A172 (cell line): ENCODE measurements at regions not wholly inside any gene's neighbourhood (a gene's known extent, or its start where the extent isn't known, plus 50 kb on each side); places are given as distances from the start of the nearest gene placed in this dataset.
A peak's percentile ranks its signal among the peaks of the same experiment; 100 is the strongest.

Experiments used
- DNase-seq: peaks from one replicate; pipeline ENCODE4 v3.0.0-alpha.2; 2015; ENCODE audit warnings: low spot score

DNA sequence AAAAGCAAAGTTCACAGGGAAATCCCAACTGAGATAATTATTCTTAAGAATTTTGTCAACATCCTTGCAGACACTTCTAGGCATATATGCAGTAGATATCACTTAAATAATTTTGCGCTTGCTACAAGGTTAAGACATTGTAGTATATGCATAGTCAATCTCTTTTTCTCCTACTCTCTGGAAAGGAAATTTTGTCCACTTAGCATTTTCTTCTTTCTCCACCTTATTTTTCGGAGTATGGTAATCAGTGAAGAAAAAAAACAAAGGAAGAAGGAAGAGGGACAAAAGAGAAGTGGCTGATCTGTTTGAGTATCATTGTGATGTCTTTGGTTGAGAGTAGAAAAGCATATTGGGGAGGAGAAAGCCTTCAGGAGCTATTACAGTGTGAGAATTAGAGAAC lies 104.6 kb downstream of the LACC1 start:
- DNase-seq: no peak

DNA sequence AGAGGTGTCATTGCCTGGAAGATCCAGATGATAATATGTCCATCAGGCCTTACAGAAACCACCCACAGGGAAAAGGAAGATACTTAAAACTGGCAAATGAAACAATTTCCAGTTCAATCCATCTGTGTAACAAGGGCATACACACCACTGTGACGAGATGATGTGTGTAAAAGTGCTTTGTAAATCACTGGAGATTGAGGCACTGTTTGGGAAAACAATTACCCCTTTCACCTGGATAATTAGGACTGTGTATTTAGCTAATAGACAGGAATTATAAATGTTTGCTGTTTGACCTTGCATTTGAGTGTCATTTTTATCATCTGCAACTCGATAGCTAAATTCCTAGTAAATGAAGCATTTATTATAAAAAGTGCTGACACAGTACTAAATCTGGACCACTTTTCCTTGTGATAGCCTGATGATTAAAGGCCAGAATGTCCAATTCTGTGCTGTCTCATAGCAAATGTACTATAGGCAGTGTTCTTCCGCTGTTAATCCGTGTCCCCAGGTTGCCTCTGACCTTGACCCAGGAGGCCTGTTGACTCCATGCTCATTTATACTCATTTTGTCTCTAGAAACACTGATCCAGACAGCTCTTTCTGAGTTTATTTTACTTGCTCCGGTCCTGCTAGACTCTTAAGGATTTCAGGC lies 105.8 kb downstream of the LACC1 start:
- DNase-seq: no peak

DNA sequence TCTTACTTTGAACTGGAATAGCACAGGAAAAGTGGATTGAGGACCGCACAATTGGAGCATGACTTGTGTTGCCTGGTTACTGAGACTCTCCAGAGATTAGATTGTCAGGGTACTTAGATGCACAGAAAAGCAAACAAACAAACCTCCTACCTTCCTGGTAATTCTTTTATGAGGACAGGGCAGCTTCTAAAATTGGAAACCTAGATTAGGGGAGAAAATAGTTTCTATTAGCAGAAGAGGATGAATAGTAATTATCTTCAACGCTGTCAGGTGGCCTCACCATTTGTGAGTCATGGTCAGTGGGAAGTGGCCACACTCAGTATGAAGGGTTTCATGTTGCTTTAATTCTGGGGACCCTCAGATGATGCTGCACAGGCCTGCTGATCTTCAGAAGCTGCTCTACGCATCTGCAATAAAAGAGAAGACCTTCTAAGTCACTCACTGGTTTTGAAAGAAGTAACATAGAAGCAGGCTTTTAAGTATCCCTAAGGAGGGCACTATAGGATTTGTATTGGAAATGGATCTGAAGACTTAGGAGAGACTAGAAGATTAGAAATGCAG lies 106.8 kb downstream of the LACC1 start:
- DNase-seq: no peak

DNA sequence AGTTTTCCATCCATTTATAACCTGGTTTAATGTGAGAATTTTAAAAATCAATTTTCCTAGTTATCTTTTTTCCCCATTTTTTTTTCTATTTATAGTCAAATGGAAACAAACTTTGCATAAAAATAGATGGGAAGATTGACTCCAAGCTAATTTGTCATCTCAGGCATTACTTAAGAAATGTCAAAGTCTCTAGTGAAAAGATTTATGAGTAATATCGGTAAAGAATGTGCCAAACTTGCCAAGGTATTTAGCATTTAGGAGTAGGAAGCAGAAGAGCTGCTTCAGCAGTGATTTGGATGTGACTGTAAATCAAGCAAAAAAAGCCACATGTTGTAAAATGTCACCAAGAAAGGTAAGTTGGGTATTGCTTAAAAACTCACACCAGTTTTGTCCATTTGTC lies 108.6 kb downstream of the LACC1 start:
- no peak for DNase-seq

DNA sequence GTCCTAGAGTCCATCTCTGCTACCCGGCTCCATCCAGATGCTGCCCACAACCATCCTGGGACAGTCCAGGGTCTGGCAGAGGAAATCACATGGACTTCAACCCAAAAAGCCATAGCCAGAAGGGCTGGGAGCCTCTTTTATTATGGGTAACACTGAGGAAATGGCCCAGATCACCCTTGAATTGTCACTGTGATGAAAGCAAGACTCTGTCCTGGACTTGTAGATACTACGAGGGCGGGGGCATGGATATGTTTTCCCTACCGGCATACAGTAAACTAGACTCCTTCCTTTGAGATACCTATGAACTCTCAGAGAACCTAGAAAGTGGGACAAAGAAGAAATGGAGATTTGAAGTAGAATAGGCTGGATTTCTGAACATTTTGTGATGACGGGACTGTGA lies 110.3 kb downstream of the LACC1 start:
- no peak for DNase-seq

DNA sequence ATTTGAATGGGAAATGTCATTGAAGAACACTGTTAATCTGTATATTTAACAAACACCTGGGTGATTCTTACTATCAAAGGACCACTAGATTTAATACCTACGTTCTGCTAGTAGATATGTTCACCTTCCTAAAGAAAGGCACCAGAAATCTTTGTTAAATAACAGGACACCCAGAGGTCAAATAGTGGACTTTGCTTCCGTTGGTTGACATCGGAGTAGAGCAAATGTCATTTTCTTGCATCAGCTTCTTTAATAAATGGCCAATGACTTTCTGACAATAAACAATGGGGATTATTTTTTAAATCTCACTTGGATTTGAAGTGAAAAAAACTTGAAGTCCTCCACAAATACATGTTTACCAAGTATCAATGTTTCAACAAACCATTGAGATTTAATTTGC lies 111.1 kb downstream of the LACC1 start:
- no peak for DNase-seq

DNA sequence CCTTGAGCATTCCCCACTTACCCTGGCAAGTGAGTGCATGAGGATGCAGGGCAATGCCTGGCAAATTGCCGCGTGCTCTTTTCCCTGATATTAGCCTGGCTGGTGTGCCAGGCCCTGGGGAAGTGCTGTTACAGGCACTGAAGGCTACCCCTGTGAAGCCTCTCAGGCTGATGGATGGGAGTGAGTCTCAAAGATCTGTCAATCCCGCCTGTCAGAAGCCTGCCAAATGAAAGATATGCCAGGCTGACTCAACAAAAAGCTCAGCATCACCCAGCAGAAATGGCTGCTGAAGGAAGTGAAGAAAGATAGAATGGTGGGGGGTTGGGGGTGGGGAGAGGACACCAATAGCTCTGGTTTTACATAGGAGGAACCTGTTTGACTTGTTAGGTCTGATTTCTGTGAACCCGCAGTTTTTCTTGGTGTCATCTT lies 112.1 kb downstream of the LACC1 start:
- DNase-seq: no peak

DNA sequence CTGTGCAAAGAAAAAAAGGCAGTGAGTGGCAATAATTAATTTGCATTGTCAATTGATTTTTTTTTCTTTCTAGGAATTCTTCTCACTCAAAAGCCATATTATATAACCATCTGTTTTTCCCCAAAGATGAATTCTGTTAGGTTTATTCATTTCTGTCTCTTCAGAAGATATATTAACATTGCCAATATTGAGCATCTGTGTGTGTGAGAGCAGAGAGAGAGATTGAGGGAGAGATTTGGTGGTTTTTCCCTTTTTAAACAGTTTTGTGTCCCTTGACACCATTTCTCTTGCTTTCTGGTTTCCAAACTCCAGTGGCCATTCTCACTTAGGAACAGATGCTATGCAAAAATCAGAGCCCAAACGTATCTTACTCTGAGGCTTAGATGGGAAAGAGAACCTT lies 112.5 kb downstream of the LACC1 start:
- DNase-seq: no peak

DNA sequence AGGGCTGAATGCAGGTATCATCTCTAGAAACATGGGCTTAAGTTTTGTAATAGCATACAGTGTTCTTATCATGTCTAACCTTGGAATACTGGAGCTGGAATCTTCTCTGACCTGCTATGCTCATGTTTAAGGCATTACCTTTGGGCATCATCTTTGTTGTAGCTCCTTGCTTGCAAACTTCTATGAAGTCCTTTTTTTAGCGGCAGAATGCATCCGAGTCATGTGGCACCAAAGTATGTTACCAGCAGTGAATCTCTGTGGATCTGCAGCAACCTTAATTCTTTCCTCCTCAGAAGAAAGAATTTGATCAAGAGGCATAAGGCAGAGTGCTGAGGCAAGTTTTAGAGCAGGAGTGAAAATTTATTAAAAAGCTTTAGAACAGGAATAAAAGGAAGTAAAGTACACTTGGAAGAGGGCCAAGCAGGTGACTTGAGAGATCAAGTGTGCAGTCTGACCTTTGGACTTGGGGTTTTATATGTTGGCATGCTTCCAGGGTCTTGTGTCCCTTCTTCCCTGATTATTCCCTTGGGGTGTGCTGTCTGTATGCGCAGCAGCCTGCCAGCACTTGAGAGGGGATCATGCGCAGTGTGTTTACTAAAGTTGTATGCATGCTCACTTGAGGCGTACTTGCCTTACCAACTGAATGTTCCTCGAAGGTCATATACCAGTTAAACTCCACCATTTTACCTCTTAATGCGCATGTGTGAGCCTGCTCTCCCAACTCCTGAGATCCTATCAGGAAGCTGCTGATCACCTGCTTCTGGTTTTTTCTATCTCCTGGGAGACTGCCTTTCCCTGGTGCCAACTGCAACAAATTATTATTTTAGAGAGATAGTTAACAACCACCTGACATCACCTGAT lies 115.5 kb downstream of the LACC1 start:
- DNase-seq: no peak

DNA sequence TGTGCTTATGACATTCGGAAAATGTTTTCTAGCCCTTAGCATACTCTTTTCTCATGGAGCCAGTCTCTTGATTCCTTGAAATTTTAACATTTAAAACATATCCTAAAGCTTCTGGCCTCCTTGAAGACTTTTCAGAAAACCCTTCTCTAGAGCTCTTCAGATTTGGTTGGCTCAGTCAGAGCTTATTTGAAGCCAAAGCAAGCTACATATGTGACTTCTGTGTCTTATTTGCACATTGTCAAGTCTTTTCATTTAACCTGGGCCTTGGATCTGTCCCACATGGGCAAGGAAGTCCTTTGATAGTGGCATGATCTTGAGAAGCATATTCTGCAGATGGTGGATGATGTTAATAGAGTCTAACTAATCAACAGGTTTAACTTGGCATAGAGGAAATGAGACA lies 116.5 kb downstream of the LACC1 start:
- no peak for DNase-seq

DNA sequence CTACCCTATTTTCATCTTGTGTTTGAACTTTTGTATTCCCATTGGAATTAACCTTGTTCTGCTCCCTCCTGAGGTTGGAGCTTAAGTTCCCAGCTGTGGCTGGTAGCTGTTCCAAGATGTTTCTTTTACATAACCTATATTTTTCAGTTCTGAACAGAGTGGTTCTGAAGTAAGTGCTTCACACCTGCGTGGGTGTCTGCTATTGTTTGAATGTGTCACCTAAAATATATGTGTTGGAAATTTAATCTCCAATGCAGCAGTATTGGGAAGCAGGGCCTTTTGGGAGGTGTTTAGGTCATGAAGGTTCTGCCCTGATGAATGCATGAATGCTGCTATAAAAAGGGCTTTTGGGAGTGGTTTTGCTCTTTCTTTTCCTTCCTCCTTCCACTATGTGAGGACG lies 123.8 kb downstream of the LACC1 start:
- DNase-seq: no peak

DNA sequence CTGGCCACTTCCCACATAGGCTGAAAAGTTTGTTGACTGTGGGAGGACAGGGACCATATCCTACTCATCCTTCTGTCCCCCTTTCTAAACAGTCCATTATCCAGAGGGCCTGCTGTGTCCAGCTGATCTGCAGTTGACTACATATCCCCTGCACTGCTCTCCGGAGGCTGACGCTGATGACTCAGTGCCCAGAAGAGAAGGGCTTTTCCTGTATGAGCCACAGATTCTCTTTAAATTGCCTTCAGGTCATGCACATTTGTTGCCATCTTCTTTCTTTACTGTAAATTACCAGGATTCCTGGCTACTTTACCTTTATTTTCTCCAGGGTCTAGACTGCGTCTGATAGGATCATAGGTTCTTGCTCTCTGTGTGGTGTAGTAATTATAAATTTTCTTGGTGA lies 125.2 kb downstream of the LACC1 start:
- peak; percentile 69 for DNase-seq

DNA sequence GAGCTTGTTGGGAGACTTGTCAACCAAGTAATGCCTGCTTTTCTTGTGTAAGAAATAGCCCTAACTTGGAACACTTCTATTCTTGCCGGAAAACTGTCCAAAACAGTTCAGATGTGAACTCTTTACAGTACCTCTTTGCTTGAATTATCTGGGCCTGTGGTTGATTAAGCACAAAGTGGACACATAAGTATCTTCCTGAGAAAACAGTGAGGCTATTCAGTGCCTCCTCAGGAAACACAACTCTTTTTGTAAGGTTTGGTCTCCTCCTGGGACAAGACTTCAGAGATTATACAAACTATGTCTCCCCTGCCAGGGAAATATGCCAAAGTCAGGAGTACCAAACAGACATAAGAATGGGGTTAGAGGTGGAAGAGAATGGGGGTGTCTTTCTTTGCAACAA lies 127.7 kb downstream of the LACC1 start:
- no peak for DNase-seq

DNA sequence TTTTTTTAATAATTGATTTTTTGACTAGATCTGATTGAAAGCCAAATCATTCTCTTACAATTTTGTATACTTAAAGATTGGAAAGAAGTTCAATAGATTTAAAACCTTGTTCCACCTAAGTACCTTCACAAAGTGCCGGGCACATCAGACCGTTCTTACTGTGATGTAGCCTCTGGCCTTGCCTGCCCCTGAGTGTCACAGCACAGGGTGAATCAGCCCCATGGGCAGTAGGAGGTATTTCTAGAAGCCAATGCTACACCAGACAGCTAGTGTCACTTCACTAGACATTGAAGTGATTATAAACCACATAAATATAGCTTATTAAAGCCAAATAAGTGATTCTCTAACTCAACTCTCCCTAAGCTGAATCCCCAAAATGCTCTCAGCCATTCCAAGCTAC lies 131.3 kb downstream of the LACC1 start:
- peak; percentile 21 for DNase-seq

DNA sequence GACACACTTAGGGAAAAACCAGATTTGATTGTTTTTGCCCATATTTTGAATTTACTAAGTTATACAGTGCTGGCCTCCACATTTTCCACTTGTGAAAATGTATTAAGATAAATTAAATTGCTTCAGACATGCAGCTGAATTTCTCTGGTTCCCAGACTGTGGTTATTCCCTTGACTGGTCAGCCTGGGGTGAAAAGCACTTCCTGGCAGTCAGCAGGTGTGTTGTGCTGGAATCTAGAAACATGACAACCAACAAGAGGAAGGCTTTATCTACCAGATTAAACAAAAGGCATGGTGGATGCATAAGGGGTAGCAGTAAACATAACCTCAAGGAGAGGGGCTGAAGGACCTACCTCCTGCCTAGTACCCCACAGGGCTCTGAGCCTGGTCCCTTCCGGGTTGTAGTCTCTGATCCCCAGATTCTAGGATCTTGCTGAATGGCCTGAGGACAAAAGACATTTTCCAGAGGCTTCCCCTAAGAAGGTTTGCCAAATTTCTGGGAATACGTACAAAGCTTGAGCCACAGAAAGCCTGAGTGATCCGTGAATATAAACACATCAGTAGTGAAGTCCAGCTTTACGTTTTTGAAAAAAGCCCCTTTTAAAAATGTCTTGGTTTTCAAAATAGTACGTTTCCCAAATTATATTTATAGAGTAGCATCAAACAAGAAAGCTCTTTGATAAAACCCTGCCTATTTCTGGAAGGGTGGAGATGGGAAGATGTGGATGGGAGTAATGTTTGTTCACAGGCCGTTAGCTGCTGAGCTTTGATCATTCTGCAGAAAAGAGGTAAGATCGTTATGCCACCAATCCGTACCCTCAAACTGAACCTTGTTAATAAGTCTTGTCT lies 133.4 kb downstream of the LACC1 start:
- peak; percentile 18 for DNase-seq

DNA sequence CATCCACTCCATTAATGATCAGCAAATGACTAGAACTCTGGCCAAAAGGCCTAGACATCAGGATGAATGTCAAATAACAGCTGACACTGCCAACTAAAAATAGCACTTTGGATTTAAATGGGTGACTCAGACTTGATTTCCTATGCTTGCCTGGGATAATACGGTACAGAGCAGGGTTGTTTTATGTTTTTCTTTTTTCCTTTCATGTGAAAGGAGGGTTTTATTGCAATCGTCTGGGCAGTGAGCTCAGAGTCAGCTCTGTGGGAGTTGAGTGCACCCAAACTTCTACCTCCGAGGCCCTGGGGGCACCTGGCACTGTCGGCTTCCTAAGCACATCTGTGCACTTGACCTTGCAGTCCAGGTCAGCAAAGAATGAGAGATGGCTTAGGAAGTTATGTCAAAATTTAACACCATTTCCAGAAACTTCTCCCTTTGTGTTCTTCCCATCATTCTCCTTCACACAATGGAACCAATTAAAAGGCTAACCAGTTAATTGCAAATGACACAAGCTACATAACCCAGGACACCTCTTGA lies 134.1 kb downstream of the LACC1 start:
- DNase-seq: peak; percentile 59

DNA sequence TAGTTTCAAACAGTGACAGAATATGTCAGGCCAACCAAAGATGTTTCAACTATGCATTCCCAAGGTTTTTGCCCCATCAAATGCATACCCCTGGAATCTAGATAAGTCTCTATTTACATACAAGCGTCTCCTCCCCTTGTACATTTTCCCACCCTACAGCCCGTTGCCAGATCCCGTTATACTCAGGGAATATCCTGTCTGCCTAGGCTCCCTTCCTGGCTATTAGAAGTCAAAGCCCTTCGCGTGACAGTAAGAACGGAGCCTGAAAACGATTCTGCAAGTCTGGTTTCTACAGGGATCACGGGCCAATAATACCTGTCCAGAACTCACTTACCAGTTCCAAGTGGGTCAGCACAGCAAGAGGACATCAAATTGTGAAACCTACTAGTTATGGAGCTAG lies 134.8 kb downstream of the LACC1 start:
- DNase-seq: no peak

DNA sequence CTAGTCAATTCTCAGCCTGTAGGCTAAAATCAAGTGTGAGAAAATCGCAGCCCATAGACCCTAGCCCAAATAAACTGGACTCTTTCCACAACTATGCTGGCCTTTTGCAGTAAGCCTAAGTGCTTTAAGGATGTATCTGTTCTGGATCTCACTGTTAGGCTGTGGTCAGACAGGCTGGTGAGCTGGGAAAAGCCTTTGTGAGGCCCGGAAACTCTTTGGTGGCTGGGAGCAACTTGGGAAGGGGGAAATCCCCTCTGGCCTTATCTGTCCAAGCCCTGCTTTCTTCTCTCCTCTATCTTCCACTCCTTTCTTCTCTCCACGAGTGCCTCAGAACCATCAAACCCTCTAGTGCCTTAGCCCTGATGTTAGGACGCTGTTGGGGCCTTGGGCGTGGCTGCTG lies 135.4 kb downstream of the LACC1 start:
- DNase-seq: no peak

DNA sequence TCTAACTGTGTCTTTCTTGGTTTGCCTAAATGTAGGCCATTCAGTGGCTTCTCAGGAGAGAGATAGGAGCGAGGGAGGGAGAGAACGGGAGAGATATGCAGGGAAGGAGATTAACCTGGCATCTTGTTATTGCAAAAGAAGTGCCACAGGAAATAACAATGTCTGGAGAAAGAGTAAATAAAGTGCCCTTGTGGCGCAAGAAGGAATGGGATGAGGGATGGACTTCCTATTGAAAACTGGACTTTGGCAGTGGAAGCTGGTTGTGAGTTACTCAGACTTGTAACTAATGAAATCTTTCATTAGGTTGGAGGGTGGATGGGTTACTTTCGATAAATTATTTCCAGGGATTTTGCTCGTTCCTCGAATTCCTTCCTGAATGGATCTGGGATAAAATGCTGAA lies 136.1 kb downstream of the LACC1 start:
- peak; percentile 12 for DNase-seq

DNA sequence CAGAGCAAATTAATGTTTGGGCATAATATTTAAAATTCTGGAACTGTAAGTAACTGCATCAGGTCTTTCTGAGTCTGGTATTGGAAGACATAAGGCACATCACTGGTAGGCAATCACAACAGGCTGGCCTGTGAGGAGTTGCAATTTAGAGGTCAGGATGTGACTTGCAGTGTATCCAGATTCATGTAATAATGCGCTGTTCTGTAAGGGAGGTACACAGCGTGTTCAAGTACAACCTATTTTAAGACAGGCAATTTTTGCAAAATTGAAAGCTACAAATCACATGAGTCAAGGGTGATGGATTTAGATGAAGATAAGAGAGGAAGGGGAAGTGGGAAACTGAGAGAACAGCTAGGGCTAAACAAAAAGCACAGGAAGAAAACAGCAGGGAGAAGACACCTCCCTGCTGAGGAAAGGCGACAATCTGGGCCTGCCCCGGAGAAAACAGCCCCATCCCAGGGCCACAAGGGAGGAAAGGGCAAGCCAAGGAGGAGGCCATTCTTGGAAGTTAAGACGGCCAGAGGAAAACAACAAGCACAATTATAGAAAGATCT lies 138.1 kb downstream of the LACC1 start:
- no peak for DNase-seq

DNA sequence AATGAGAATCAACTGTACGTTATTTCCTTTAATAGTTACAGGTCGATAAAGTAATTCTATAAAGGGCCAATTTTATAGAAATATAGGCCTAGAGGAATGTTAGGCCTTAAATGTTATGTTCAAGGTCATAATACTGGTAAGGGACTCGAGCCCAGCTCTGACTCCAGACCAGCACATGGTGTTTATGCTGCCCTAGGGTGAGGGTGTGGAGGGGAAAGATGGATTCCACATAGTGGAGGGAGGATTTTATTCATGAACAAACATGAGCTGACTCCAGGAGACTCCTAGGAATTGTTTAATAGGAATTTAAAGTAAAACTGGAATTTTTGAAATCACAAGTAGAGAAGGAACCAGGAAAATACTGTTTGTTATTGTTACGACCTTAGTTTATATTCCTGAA lies 139.9 kb downstream of the LACC1 start:
- no peak for DNase-seq

DNA sequence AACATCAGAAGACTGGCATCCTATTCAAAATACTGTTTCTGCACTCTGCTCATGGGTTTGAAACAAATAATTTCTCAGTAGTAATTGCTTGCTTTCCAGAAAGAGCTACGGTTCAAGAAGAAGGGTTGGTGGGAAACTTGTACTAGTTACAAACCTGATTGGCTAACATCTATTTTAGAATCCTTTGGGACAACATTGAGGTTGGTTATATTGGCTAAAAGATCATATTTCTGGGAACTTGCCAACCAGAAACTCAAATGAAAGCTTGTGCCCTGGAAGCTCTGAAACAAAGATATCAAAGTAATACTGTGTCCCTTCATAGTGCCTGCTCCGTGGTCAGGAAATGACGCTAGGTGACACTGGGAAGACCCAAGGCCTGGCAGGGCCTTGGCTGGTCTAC lies 141.7 kb downstream of the LACC1 start:
- DNase-seq: no peak
